GM12873 (cell line): ENCODE measurements at regions not wholly inside any gene's neighbourhood (a gene's known extent, or its start where the extent isn't known, plus 50 kb on each side); places are given as distances from the start of the nearest gene placed in this dataset.

Experiments
- CTCF ChIP-seq: IDR thresholded peaks from 2 replicates; pipeline ENCODE4 v1.5.1; 2012; ENCODE audit warnings: low read depth, mild to moderate bottlenecking, moderate library complexity, low read length, control low read depth; ENCODE audit not compliant: insufficient read depth; ENCODE audit errors: missing control alignments

GRCh38 chr6:141153563-141153962 lies 979.2 kb upstream of the GJE1 start:
- no peak for TF ChIP-seq CTCF

- TF ChIP-seq CTCF: no peak
Measured at GRCh38 chr6:141152951-141153350, 979.8 kb upstream of the GJE1 start.

GRCh38 chr6:141151710-141152417 lies 980.9 kb upstream of the GJE1 start:
- TF ChIP-seq CTCF: no peak

GRCh38 chr6:141141870-141142269 lies 990.9 kb upstream of the GJE1 start:
- TF ChIP-seq CTCF: no peak

DNA sequence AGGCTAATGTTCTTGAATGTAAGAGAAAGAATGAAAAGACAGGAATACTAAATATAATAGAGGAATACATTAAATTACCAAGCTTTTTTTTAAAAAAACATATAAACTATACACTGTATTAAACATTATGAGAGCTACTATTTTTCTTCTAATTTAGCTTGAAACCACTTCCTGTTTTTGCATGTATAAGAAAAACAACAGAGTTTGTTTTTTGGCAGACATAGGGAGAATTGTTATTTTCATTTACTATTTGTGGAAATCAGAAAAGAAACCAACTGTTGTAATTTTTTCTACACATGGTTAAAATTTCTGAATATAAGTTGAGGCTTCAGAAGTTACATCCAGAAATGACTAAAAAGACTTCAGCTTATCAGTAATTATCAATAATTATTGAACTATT lies 991.8 kb upstream of the GJE1 start:
- TF ChIP-seq CTCF: no peak

- TF ChIP-seq CTCF: no peak
Measured at GRCh38 chr6:141139461-141139860, 993.3 kb upstream of the GJE1 start.

DNA sequence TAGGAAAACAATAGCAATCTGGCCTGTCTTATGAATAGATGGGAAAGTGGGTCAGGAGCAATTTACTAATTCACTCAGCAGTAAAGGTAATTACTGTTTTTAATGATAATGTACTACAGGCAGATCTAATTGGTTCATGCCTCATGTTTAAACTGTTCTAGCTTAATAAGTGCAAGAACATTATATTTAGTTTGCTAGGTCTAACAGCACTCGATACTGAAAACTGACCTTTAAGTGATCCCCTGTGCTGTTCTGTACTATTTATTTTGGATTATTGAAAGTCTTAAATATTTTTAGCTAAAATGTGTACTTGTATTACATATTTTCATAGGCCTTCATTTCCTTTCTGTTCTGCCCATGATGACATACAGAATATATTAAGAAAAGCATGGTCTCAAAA lies 998.0 kb upstream of the GJE1 start:
- TF ChIP-seq CTCF: no peak

DNA sequence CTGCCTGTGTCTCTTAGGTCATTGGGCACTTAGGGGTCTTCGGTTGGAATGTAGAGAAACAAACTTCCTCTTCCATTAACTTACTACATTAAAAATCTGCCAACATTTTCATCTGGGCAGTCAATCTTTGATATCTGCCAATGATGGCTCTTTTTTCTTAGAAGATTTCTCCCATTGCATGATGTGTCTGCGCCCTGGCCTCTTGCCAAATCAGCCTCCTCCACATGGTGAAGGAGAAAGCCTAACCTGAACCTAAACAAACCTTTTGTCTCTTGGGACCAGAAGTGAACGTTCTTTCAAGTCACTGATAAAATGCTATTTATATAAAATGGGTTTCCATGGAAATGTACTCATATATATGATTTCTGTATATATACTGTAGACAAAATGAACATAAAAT lies 998.9 kb upstream of the GJE1 start:
- no peak for TF ChIP-seq CTCF
